ENCODE measurements at regions not wholly inside any gene's neighbourhood (a gene's known extent, or its start where the extent isn't known, plus 50 kb on each side); places are given as distances from the start of the nearest gene placed in this dataset.

GRCh38 chr4:123090886-123091285 lies 168.5 kb upstream of the NUDT6 start:
- in situ Hi-C loops (cut with MboI; ENCODE audit: low sequenced_read_pairs): loop anchor here (25.0 kb wide), 1 partner anchor 329 kb away; no protein-coding TSS in a partner anchor

GRCh38 chr4:123092586-123092985 lies 170.2 kb upstream of the NUDT6 start:
- in situ Hi-C loops (cut with MboI; ENCODE audit: low sequenced_read_pairs): loop anchor here (25.0 kb wide), 1 partner anchor 330 kb away; no protein-coding TSS in a partner anchor

- in situ Hi-C loops (cut with MboI; ENCODE audit: low sequenced_read_pairs): loop anchor here (25.0 kb wide), 1 partner anchor 331 kb away; no protein-coding TSS in a partner anchor
These were observed 170.8 kb upstream of the NUDT6 start for GRCh38 chr4:123093236-123093635.

- in situ Hi-C loops (cut with MboI; ENCODE audit: low sequenced_read_pairs): loop anchor here (25.0 kb wide), 1 partner anchor 334 kb away; no protein-coding TSS in a partner anchor
These were observed 173.6 kb upstream of the NUDT6 start for GRCh38 chr4:123096038-123096437.

- in situ Hi-C loops (cut with MboI; ENCODE audit: low sequenced_read_pairs): no loop called here
These were observed 180.6 kb upstream of the NUDT6 start for GRCh38 chr4:123102897-123103471.

DNA sequence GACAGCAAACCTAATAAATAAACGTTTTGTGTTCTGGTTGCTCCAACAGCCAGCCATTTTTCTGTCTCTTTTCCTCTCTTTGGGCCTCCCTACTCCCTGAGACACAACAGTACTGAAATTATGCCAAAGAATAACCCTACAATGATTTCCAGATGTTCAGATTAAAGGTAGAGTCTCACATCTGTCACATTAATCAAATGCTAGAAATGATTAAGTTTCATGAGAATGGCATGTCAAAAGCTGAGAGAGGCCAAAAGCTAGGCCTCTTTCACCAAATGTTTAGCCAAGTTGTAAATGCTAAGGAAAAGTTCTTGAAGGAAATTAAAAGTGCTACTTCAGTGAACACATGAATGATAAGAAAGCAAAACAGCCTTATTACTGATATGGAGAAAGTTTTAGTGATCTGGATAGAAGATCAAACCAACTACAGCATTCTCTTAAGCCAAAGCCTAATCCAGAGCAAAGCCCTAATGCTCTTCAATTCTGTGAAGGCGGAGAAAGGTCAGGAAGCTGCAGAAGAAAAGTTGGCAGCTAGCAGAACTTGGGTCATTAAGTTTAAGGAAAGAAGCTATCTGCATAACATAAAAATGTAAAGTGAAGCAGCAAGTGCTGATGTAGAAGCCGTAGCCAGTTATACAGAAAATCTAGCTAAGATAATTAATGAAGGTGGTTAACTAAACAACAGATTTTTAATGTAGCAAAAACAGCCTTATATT lies 182.1 kb upstream of the NUDT6 start:
- in situ Hi-C loops (cut with MboI; ENCODE audit: low sequenced_read_pairs): no loop called here

DNA sequence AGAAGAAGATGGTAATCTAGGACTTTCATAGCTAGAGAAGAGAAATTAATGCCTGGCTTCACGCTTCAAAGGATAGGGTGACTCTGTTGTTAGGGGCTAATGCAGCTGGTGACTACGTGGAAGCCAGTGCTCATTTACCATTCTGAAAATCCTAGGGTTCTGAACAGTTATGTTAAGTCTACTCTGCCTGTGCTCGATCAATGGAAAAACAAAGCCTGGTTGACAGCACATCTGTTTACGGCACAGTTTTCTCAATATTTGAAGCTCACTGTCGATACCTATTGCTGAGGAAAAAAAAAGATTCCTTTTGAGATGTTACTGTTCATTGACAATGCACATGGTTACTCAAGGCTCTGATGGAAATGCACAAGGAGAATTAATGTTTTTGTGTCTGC lies 182.6 kb upstream of the NUDT6 start:
- in situ Hi-C loops (cut with MboI; ENCODE audit: low sequenced_read_pairs): no loop called here

GRCh38 chr4:123106747-123107146 lies 184.3 kb upstream of the NUDT6 start:
- in situ Hi-C loops (cut with MboI; ENCODE audit: low sequenced_read_pairs): no loop called here

- in situ Hi-C loops (cut with MboI; ENCODE audit: low sequenced_read_pairs): no loop called here
These were observed 185.3 kb upstream of the NUDT6 start for GRCh38 chr4:123107444-123108252.

DNA sequence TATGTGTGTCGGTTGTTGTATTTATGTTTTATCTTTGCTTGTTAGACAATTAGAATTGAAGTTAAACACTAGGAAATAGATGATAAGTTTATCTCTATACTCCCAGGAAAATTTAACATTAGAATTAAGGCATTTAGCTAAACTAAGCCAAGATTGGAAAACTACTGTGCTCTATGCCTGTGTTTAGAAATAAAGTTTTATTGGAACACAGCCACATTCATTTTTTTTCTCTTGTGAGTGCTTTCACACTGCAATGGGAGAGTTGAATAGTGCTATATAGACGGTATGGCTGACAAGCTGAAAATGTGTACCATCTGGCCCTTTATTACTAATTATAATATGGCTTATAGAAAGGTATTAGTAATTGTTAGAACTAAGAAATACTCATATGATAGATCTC lies 186.7 kb upstream of the NUDT6 start:
- in situ Hi-C loops (cut with MboI; ENCODE audit: low sequenced_read_pairs): no loop called here

DNA sequence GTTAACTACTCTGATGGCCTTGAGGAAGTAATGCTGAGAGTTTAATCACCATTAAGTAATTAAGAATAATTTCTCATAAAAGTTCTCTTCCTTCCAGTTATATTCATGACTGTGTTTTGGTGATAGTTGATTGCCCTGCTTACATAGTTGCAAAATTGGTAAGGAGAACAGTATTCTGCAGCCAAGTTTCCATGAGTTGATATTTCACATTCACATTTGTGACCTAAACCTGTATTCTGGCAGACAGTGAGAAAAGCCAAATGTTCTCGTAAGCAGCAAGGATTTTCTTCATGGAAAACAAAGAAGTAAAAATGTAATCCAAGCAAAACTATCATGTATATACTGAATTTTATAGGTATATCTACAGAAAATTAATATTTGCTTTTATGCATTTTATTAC lies 187.8 kb upstream of the NUDT6 start:
- in situ Hi-C loops (cut with MboI; ENCODE audit: low sequenced_read_pairs): loop anchor here (10.0 kb wide), 1 partner anchor 555 kb away; no protein-coding TSS in a partner anchor

DNA sequence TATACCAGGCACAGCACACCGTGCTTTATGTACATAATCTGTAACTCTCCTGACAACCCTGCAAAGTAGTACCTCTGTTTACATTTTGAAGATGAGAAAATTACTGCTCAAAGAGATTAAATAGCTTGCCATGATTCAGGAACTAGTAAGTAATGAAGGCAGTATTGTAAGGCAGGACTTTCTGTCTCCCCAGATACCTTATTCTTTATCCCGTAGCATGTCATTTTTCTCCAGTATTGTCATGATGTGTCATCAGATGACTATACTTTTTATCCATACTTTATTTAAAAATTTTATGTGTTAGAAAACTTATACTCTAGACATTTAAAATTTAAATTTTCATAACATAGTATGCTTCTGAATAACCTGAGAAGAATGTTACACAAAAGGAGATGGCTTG lies 188.3 kb upstream of the NUDT6 start:
- in situ Hi-C loops (cut with MboI; ENCODE audit: low sequenced_read_pairs): loop anchor here (10.0 kb wide), 1 partner anchor 554 kb away; no protein-coding TSS in a partner anchor

GRCh38 chr4:123113155-123113554 lies 190.8 kb upstream of the NUDT6 start:
- in situ Hi-C loops (cut with MboI; ENCODE audit: low sequenced_read_pairs): loop anchor here (10.0 kb wide), 1 partner anchor 552 kb away; no protein-coding TSS in a partner anchor

DNA sequence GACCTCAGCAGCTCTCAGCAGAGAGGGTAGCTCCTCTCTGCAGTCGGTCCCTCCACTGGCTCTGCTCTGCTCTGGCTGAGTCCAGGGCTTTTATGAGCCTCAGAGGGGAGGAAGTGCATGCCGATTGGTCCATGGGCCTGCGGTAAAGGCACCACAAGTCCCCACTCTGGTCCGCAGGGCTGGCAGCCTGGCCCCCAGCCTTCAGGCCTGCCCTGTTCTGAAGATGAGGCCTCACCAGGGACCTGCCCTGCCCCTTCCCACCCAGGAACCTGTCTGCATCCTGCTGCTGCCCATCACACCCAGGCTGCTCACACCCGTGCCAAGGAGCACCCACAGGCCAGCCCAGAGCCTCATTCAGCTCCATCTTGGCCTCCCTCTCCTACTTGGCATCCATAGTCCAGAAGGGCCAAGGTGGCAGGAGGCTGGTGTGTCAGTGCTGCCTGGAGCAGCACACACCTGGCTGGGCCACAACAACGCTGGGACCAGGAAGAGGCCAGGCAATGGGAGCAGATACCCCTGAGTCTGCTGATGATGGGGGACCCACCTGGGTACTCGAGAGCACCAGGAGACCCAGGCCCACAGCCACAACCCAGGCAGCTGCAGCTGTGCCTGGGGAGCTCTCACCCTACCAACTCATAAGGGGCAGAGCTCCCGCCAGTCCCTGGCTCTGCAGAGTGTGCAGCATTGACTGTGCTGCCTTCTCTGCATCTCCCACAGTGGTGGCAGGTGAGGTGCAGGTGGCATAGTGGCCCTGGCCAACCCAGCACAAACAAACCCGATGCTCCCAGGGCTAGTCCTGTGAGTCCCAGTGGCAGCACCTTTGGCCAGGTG lies 191.9 kb upstream of the NUDT6 start:
- in situ Hi-C loops (cut with MboI; ENCODE audit: low sequenced_read_pairs): loop anchor here (10.0 kb wide), 1 partner anchor 551 kb away; no protein-coding TSS in a partner anchor

DNA sequence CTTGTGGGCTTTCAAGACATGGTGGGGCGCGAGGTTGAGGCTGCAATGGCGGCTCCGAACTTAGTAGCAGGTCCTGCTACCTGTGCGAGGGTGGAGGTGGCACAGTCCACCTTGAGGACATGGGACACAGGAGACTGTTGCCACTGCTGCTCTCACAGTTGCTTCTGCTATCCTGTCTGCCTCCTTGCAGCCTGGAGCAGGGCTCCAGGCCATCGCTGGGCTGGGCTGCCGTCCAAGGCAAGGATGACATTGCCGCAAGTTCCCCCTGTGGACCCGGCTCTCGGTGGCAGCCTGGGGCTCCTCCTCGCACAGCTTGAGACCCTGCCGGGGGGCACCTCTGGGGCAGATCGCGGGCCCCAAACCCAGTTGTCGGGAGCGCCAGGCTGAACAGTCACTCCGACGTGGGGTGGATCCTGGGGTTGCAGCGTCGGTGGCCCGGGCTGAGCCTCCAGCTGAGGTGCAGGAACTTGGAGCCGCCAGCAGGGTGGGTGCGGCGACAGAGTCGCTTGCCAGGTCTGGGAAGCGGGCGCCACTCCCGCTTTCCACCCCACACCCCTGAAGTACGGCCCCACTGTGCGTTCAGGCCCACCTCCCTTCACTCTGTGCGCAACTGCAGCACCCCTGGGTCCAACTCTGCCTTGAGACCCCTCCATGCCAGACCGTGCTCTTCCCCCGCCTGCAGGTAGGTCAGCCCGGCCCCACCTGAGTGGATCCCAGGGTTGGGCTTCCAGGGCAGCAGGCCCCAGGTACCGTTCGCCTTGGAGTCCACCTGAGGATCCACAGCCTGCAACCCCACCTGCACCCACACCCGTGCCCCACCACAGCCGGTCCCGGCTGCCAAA lies 192.7 kb upstream of the NUDT6 start:
- in situ Hi-C loops (cut with MboI; ENCODE audit: low sequenced_read_pairs): loop anchor here (10.0 kb wide), 1 partner anchor 550 kb away; no protein-coding TSS in a partner anchor

- in situ Hi-C loops (cut with MboI; ENCODE audit: low sequenced_read_pairs): loop anchor here (10.0 kb wide), 1 partner anchor 548 kb away; no protein-coding TSS in a partner anchor
These were observed 194.0 kb upstream of the NUDT6 start for GRCh38 chr4:123116412-123116811.

DNA sequence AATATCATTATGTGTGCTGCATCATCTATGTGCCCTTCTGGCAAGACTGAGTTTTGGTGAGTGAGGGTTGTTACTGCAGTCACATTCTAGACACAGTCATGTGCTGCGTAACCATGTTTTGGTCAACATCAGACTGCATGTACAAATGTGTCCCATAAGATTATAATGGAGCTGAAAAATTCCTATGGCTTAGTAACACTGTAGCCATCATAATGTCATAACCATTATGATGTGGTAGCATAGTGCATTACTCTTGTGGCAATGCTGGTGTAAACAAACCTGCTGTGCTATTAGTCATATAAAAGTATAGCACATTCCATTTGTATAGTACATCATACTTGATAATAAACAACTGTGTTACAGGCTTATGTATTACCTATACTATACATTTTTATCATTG lies 198.1 kb upstream of the NUDT6 start:
- in situ Hi-C loops (cut with MboI; ENCODE audit: low sequenced_read_pairs): no loop called here

- in situ Hi-C loops (cut with MboI; ENCODE audit: low sequenced_read_pairs): no loop called here
These were observed 199.0 kb upstream of the NUDT6 start for GRCh38 chr4:123121241-123121907.

GRCh38 chr4:123125477-123125876 lies 203.1 kb upstream of the NUDT6 start:
- in situ Hi-C loops (cut with MboI; ENCODE audit: low sequenced_read_pairs): no loop called here

All from HL-60/S4 (cell line).